ENCODE measurements at regions not wholly inside any gene's neighbourhood (a gene's known extent, or its start where the extent isn't known, plus 50 kb on each side); places are given as distances from the start of the nearest gene placed in this dataset.

- TF ChIP-seq CTCF (IDR thresholded peaks at IDR 0.05) (no peak), POLR2A (IDR thresholded peaks at IDR 0.05) (no peak)
Measured at GRCh38 chr12:116461060-116461459, 98.1 kb upstream of the MAP1LC3B2 start.

All from right lobe of liver (tissue), 4 donors.